HG02938 (cell line): ENCODE measurements at regions not wholly inside any gene's neighbourhood (a gene's known extent, or its start where the extent isn't known, plus 50 kb on each side); places are given as distances from the start of the nearest gene placed in this dataset.

Experiments
- ATAC-seq: cut with Tn5 transposase; IDR thresholded peaks from one replicate; pipeline ENCODE4 v1.9.1; 2021; ENCODE audit warnings: mild to moderate bottlenecking, moderate library complexity; ENCODE audit not compliant: unreplicated experiment

DNA sequence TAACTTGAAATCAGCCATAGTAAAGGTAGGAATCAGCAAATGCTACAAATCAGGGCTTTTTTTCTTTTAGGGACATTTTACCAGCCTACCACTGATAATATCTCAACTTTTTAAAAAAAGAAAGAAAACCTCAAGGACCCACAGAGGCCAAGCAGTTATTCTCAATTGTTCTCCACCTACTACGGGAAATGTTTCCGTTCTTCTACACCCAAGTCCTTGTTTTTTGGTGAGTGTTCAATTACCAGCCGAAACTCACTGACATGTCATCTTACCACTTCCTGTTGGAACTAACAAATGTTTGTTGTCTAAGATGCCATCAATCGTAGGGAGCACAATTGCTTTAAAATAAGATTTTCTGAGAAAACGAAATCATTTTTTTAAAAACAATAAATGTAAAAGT is 50.2 kb upstream of the CDK1 start:
- no peak for ATAC-seq

GRCh38 chr10:60726257-60726656 is 52.0 kb upstream of the CDK1 start:
- ATAC-seq: no peak

DNA sequence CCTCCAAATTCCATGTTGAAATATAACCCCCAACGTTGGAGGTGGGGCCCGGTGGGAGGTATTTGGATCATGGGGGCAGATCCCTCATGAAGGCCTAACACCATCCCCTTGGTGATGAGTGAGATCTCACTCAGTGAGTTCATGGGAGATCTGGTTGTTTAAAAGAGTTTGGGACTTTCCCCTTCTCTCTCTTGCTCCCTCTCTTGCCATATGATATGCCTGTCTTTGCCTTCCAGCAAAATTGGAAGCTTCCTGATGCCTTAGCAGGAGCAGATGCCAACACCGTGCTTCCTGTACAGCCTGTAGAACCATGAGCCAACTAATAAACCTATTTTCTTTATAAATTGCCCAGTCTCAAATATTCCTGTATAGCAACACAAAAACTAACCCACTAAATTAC is 55.7 kb upstream of the CDK1 start:
- no peak for ATAC-seq

DNA sequence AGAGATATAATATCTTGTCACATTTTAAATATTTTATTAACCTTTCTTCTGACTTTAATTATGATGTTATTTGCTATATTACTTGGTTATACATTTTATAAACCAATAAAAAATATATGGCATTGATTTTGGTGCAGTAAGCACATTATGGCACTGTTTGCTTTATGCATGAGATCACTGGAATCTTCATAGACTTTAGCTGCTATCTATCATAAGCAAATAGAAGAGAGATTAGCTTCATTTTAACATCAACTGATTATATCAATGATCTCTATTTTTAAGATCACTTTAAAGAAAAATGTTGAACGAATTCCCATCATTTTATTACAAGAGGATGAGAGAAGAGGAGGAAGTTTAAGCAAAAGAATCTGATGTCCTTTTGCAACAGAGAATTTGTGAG is 58.6 kb upstream of the CDK1 start:
- ATAC-seq: no peak

- ATAC-seq: no peak
Observed at GRCh38 chr10:60718886-60719285, 59.4 kb upstream of the CDK1 start.

DNA sequence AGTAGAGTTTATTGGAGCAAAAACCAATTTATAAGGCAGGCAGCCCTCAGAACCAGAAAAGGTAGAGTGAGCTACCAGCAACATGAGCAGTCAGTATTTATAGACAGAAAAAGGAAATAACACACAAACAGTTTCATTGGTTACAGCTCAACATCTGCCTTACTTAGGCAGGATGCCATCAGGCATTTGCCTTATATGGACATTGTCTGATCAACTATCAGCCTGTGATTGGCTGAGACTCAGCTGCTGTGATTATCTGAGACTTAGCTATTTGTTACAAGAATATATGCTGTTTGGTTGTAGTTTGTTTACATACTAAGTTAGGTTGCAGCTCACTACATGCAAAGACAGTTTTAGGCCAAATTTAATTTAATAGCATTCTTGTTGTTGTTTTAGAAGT is 60.4 kb upstream of the CDK1 start:
- ATAC-seq: peak; percentile 84

DNA sequence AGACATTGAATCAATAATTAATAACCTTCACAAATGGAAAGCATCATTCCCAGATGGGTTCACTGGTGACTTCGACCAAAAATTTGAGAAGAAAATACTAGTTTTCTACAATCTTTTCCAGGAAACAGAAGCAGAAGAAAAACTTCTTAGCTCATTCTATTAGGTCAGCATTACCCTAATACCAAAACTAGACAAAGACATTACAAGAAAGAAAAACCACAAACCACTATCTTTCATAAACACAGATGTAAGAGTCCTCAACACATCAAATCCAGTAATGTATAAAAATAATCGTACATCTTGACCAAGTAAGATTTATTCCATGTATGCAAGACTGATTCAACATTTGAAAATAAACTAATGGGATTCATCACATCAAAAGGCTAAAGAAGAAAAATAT is 64.0 kb upstream of the CDK1 start:
- ATAC-seq: peak; percentile 49

DNA sequence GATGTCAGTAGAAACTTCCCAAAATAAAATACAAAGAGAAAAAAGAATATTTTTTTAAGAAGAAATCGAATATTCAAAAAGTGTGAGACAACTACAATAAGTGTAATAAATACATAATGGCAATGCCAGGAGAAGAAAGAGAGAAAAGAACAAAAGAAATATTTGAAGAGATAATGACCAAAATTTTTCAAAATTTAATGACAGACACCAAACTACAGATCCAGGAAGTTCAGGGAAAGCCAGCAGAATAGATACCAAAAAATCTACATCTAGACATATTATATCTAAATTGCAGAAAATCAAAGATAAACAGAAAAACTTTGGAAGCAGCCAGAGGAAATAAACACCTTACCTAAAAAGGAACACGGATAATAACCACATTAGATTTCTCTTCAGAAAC is 66.8 kb upstream of the CDK1 start:
- no peak for ATAC-seq

GRCh38 chr10:60710041-60710440 is 68.2 kb upstream of the CDK1 start:
- ATAC-seq: no peak

DNA sequence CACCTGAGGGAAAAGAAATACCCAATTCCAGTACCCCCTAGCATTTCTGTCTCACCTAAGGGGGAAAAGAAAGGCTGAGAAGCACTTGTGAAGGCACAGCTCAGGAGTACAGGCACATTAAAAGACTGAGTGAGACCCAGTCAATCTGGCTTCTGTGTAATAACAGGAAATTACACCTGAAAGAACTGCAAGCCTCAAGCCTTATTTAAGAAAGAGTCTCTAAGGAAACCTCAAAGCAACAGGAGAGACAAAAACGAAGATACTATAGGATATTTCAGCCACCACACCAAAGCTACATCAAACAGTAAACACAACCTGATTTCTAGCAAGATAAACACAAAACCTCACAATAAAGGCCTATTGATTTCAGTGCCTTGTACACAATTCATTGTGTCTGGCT is 69.6 kb upstream of the CDK1 start:
- no peak for ATAC-seq

- ATAC-seq: no peak
Observed at GRCh38 chr10:60707841-60708240, 70.4 kb upstream of the CDK1 start.

DNA sequence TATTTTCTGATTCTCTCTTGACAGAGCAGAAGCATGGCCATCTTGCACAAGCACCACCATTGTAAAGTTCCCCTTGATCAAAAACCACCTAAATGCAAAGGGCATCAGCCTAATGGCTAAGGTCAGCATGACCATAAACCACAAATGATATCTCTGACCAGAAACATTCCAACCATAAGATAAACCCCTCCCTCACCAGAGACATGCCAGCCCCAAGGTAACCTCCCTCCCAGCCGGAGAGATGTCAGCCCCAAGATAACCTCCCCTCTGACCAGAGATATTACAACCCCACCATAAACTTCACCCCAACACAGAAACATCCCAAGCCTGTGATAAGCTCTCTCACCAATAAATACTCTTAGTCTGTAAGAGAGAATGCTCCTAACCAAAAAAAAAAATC is 72.1 kb upstream of the CDK1 start:
- ATAC-seq: no peak

- no peak for ATAC-seq
Observed at GRCh38 chr10:60705376-60705775, 72.9 kb upstream of the CDK1 start.

- ATAC-seq: no peak
Observed at GRCh38 chr10:60704471-60704870, 73.8 kb upstream of the CDK1 start.

- ATAC-seq: no peak
Observed at GRCh38 chr10:60703266-60704041, 74.8 kb upstream of the CDK1 start.

DNA sequence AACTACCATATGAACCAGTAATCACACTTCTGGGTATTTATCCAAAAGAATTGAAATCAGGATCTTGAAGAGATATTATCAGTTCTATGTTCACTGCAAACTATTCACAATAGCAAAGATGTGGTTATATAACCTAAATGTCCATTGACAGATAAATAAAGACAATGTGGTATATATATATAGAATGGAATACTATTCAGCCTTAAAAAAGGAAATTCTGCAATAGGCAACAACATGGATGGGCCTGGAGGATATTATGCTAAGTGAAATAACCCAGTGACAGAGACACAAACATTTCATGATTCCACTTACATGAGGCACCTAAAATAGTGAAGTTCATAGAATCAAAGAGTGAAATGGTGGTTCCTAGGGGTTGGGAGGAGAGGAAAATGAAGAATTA is 90.6 kb upstream of the CDK1 start:
- ATAC-seq: no peak

DNA sequence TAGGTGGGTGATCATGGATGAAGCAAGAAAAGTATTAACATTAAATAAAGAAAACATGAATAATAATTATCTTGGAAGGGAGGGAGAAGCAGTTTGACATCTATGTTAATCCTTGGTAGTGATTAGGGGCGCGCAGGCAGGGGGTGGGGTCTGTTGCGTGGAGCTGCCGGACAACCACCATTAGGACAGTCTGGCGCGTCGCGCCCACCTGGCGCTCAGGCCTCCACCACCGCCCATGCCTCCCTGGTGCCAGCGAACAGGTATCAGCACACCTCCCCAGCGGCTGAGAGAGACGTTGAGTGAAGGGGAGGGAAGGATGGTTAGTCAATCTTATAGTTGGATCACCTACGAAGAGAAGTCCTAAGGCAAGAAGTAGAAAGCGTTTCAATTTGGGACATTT is 94.2 kb upstream of the CDK1 start:
- no peak for ATAC-seq

GRCh38 chr10:60681103-60681502 is 97.2 kb upstream of the CDK1 start:
- ATAC-seq: no peak

DNA sequence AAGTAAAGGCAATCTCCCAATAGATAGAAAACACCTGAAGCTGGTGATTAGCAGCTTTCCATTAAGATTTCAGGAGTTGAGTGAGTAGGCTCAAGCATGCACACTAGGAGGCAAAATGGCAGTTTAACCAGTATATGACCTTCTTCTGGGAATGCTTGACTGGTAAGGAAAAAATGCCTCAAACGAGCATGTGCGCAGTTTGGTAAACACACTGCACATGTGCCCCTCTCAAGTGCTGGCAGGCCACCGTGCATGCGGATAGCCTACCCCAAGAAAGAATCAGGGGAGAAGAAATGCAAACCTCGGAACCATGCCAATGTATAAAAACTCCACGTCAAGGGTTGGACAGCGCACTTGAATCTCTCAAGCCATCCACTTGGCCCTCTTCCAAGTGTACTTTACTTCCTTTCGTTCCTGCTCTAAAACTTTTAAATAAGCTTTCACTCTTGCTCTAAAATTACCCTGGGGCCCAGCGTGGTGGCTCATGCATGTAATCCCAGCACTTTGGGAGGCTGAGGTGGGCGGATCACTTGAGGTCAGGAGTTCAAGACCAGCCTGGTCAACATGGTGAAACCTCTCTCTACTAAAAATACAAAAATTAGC is 98.8 kb upstream of the CDK1 start:
- no peak for ATAC-seq

DNA sequence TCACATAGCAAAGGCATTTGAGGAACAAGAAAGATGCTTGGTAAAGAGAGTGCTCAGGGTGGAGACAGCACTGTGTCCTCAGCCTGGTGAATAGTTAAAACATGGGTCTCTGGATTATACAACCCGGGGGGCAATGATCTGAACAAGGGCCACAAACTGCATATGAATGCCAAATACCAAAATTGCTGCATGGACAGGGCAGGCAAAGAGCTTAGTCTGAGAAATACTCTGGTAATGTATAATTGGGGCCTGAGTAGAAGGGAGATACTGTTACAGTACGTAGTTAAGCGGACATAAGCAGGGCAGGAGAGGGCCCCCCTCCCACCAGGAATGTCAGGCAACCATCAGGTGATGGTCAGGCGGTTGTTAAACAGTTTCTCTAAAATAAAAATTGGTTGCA is 99.3 kb upstream of the CDK1 start:
- ATAC-seq: no peak

DNA sequence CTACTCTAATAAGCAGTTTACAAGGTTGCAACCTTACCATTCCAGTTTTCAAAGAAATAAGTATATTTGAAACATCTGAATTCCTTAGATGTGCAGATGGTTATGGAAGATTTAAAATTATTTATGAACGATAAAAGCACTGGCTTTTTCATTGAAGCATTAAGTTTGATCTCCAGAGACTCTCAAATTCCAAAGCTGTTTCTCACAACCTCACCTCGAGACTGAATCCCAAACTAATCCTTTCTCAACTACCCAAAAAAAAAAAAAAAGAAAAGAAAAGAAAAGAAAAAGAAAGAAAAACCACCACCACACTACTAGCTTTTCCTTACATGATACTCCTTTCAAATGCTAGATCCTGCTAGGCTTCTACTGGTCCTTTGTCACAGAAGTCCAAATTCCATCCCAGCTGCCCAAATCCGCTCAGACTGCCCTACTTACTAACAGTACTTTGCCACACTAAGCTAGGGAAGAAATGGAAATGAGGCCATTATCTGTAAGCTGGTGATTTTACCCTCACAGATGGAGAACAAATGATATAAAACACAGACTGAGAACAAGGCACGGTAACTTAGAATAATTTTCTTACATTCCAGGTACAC is 100.6 kb upstream of the CDK1 start:
- no peak for ATAC-seq

GRCh38 chr10:60675236-60675635 is 103.0 kb upstream of the CDK1 start:
- no peak for ATAC-seq

GRCh38 chr10:60669501-60669900 is 108.8 kb upstream of the CDK1 start:
- ATAC-seq: no peak
